GM18861 (cell line): ENCODE measurements at regions not wholly inside any gene's neighbourhood (a gene's known extent, or its start where the extent isn't known, plus 50 kb on each side); places are given as distances from the start of the nearest gene placed in this dataset.

Source experiments
- ATAC-seq: cut with Tn5 transposase; IDR thresholded peaks from one replicate; pipeline ENCODE4 v1.9.1; 2021; ENCODE audit not compliant: unreplicated experiment

- no peak for ATAC-seq
These were observed 109.7 kb upstream of the SDK2 start for GRCh38 chr17:73753751-73754496.

- no peak for ATAC-seq
These were observed 110.7 kb upstream of the SDK2 start for GRCh38 chr17:73754886-73755400.

- no peak for ATAC-seq
These were observed 113.2 kb upstream of the SDK2 start for GRCh38 chr17:73757420-73757819.

GRCh38 chr17:73758245-73758644 lies 114.0 kb upstream of the SDK2 start:
- ATAC-seq: no peak

- no peak for ATAC-seq
These were observed 115.1 kb upstream of the SDK2 start for GRCh38 chr17:73759324-73759723.

GRCh38 chr17:73759734-73760438 lies 115.6 kb upstream of the SDK2 start:
- ATAC-seq: no peak

- ATAC-seq: no peak
These were observed 116.2 kb upstream of the SDK2 start for GRCh38 chr17:73760439-73760758.

- no peak for ATAC-seq
These were observed 121.7 kb upstream of the SDK2 start for GRCh38 chr17:73765824-73766563.

GRCh38 chr17:73767696-73768095 lies 123.5 kb upstream of the SDK2 start:
- ATAC-seq: no peak

- ATAC-seq: no peak
These were observed 124.4 kb upstream of the SDK2 start for GRCh38 chr17:73768691-73769090.

- ATAC-seq: no peak
These were observed 125.2 kb upstream of the SDK2 start for GRCh38 chr17:73769479-73769878.

GRCh38 chr17:73770115-73770848 lies 126.0 kb upstream of the SDK2 start:
- no peak for ATAC-seq

- no peak for ATAC-seq
These were observed 126.6 kb upstream of the SDK2 start for GRCh38 chr17:73770849-73771229.

- ATAC-seq: no peak
These were observed 128.0 kb upstream of the SDK2 start for GRCh38 chr17:73772107-73772705.

- ATAC-seq: no peak
These were observed 129.5 kb upstream of the SDK2 start for GRCh38 chr17:73773702-73774101.

- ATAC-seq: no peak
These were observed 130.6 kb upstream of the SDK2 start for GRCh38 chr17:73774852-73775251.

GRCh38 chr17:73776351-73777130 lies 132.3 kb upstream of the SDK2 start:
- ATAC-seq: no peak

- ATAC-seq: no peak
These were observed 132.8 kb upstream of the SDK2 start for GRCh38 chr17:73777131-73777449.

- no peak for ATAC-seq
These were observed 138.0 kb upstream of the SDK2 start for GRCh38 chr17:73782231-73782630.
